ENCODE measurements at regions not wholly inside any gene's neighbourhood (a gene's known extent, or its start where the extent isn't known, plus 50 kb on each side); places are given as distances from the start of the nearest gene placed in this dataset.

DNA sequence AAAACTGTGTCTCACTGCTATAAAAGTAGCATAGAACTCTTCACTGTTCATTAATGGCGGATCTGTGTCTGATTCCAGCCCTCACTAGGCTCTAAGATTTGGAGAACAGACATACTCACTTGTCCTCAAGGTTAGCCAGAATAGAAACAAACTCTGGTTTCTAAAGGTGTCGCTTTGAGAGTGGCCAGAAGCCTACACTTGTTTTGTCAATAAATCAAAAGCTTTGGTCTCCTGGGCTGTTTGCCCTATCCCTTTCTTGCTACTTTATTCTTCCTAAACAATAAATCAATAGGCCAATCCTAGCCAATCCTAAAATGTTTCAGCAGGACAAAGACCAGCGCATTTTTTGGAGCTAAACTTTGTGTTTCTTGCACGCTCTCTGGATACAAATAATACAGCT is 1064.6 kb upstream of the CHAC2 start:
- no peak for DNase-seq
- WGBS (ENCODE audit: insufficient coverage, low lambda C conversion rate) = 90% methylated on average over 2 of the region's 4 CpGs
- no peaks in the 10 kb centered on the region for H3K36me3 ChIP-seq (ENCODE audit: control insufficient read depth, insufficient read depth, low read length)
- H3K4me3 ChIP-seq (ENCODE audit: low read length) = no peak overlapping the region
- H3K9me3 ChIP-seq (ENCODE audit: control insufficient read depth, low read depth, low read length) = no peaks in the 10 kb centered on the region
- H3K27ac ChIP-seq (ENCODE audit: low read length) = no peak overlapping the region
- no peaks in the 10 kb centered on the region for H3K27me3 ChIP-seq (ENCODE audit: control insufficient read depth, insufficient read depth, low read length)
- no peaks in the 10 kb centered on the region for H3K4me1 ChIP-seq (ENCODE audit: control insufficient read depth, insufficient read depth, low read length)

DNA sequence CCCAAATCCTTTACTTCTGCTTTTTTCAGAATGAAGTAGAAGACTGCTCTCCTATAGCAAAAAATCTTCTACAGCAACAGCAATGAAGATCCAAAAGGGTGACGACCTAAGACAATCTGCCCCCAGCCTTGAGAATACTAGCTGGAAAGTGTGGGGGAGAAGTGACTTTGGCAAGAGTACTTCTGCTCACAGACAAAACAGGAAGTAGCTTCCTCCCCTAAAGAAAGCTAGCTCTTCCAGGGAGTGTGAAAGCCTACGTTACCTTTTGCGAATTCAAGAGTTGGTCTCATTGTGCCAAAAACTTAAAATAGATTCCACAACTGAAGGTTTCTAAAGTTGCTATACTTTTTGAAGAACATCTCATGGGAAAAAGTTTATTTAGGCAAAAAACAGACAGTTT is 1069.2 kb upstream of the CHAC2 start:
- Histone ChIP-seq H3K27me3 (ENCODE audit: control insufficient read depth, insufficient read depth, low read length) (no peaks in the 10 kb centered on the region), H3K4me1 (ENCODE audit: control insufficient read depth, insufficient read depth, low read length) (no peaks in the 10 kb centered on the region), H3K27ac (ENCODE audit: low read length) (no peak overlapping the region), H3K4me3 (ENCODE audit: low read length) (no peak overlapping the region), H3K9me3 (ENCODE audit: control insufficient read depth, low read depth, low read length) (no peaks in the 10 kb centered on the region), H3K36me3 (ENCODE audit: control insufficient read depth, insufficient read depth, low read length) (no peaks in the 10 kb centered on the region)
- 60% methylated on average over 1 of the region's 3 CpGs for WGBS (ENCODE audit: insufficient coverage, low lambda C conversion rate)
- no peak for DNase-seq

GRCh38 chr2:52697690-52698089 is 1069.9 kb upstream of the CHAC2 start:
- H3K27ac ChIP-seq (ENCODE audit: low read length) = no peak overlapping the region

DNA sequence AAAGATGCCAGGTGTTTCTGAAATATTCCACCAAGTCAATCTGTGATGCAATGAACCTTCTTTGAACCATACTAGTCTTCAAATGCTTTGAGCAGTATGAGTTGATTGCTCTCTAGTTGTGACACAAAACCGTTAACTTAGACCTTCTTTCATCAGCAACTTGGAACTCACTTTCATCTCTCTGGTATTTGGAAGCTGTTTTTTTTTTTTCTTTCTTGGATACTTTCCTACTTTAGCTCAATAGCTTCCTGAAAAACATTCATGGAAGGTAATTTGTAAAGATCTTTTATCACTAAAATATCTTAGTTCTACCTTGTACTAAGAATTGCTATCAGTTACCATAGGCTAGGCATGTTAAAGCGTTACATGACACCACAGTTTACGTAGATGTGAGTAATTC is 1071.9 kb upstream of the CHAC2 start:
- WGBS (ENCODE audit: insufficient coverage, low lambda C conversion rate) = 100% methylated on average over 1 of the region's 3 CpGs
- no peak for DNase-seq
- H3K36me3 ChIP-seq (ENCODE audit: control insufficient read depth, insufficient read depth, low read length) = no peaks in the 10 kb centered on the region
- H3K9me3 ChIP-seq (ENCODE audit: control insufficient read depth, low read depth, low read length) = no peaks in the 10 kb centered on the region
- H3K4me3 ChIP-seq (ENCODE audit: low read length) = no peak overlapping the region
- no peak overlapping the region for H3K27ac ChIP-seq (ENCODE audit: low read length)
- no peaks in the 10 kb centered on the region for H3K4me1 ChIP-seq (ENCODE audit: control insufficient read depth, insufficient read depth, low read length)
- no peaks in the 10 kb centered on the region for H3K27me3 ChIP-seq (ENCODE audit: control insufficient read depth, insufficient read depth, low read length)

More at GRCh38 chr2:52697690-52698089, 1069.9 kb upstream of the CHAC2 start:
- WGBS (ENCODE audit: insufficient coverage, low lambda C conversion rate) = 100% methylated on average over 2 of the region's 4 CpGs
- Histone ChIP-seq H3K9me3 (ENCODE audit: control insufficient read depth, low read depth, low read length) (no peaks in the 10 kb centered on the region), H3K36me3 (ENCODE audit: control insufficient read depth, insufficient read depth, low read length) (no peaks in the 10 kb centered on the region), H3K4me1 (ENCODE audit: control insufficient read depth, insufficient read depth, low read length) (no peaks in the 10 kb centered on the region), H3K4me3 (ENCODE audit: low read length) (no peak overlapping the region), H3K27me3 (ENCODE audit: control insufficient read depth, insufficient read depth, low read length) (no peaks in the 10 kb centered on the region)
- no peak for DNase-seq

GRCh38 chr2:52686935-52687334 is 1080.7 kb upstream of the CHAC2 start:
- WGBS (ENCODE audit: insufficient coverage, low lambda C conversion rate) = 59% methylated on average over 2 of the region's 2 CpGs
- H3K4me1 ChIP-seq (ENCODE audit: control insufficient read depth, insufficient read depth, low read length) = no peaks in the 10 kb centered on the region
- no peak overlapping the region for H3K27ac ChIP-seq (ENCODE audit: low read length)
- DNase-seq = no peak
- no peaks in the 10 kb centered on the region for H3K36me3 ChIP-seq (ENCODE audit: control insufficient read depth, insufficient read depth, low read length)
- no peaks in the 10 kb centered on the region for H3K27me3 ChIP-seq (ENCODE audit: control insufficient read depth, insufficient read depth, low read length)
- H3K9me3 ChIP-seq (ENCODE audit: control insufficient read depth, low read depth, low read length) = no peaks in the 10 kb centered on the region
- no peak overlapping the region for H3K4me3 ChIP-seq (ENCODE audit: low read length)

- no peak for DNase-seq
- Histone ChIP-seq H3K27ac (ENCODE audit: low read length) (no peak overlapping the region), H3K9me3 (ENCODE audit: control insufficient read depth, low read depth, low read length) (no peaks in the 10 kb centered on the region), H3K27me3 (ENCODE audit: control insufficient read depth, insufficient read depth, low read length) (no peaks in the 10 kb centered on the region), H3K4me3 (ENCODE audit: low read length) (no peak overlapping the region), H3K4me1 (ENCODE audit: control insufficient read depth, insufficient read depth, low read length) (no peaks in the 10 kb centered on the region), H3K36me3 (ENCODE audit: control insufficient read depth, insufficient read depth, low read length) (no peaks in the 10 kb centered on the region)
- no CpG with 5 or more reads among the region's 2 CpGs for WGBS (ENCODE audit: insufficient coverage, low lambda C conversion rate)
These were observed 1091.5 kb upstream of the CHAC2 start for GRCh38 chr2:52676056-52676455.

GRCh38 chr2:52668724-52669123 is 1098.9 kb upstream of the CHAC2 start:
- Histone ChIP-seq H3K4me3 (ENCODE audit: low read length) (no peak overlapping the region), H3K4me1 (ENCODE audit: control insufficient read depth, insufficient read depth, low read length) (no peaks in the 10 kb centered on the region), H3K27ac (ENCODE audit: low read length) (no peak overlapping the region), H3K27me3 (ENCODE audit: control insufficient read depth, insufficient read depth, low read length) (no peaks in the 10 kb centered on the region), H3K36me3 (ENCODE audit: control insufficient read depth, insufficient read depth, low read length) (no peaks in the 10 kb centered on the region), H3K9me3 (ENCODE audit: control insufficient read depth, low read depth, low read length) (no peaks in the 10 kb centered on the region)
- no CpG with 5 or more reads among the region's 1 CpG for WGBS (ENCODE audit: insufficient coverage, low lambda C conversion rate)
- no peak for DNase-seq

- DNase-seq = no peak
- no peak overlapping the region for H3K4me3 ChIP-seq (ENCODE audit: low read length)
- no peaks in the 10 kb centered on the region for H3K9me3 ChIP-seq (ENCODE audit: control insufficient read depth, low read depth, low read length)
- no peaks in the 10 kb centered on the region for H3K4me1 ChIP-seq (ENCODE audit: control insufficient read depth, insufficient read depth, low read length)
- H3K36me3 ChIP-seq (ENCODE audit: control insufficient read depth, insufficient read depth, low read length) = no peaks in the 10 kb centered on the region
- no peak overlapping the region for H3K27ac ChIP-seq (ENCODE audit: low read length)
- H3K27me3 ChIP-seq (ENCODE audit: control insufficient read depth, insufficient read depth, low read length) = no peaks in the 10 kb centered on the region
- no CpG with 5 or more reads among the region's 3 CpGs for WGBS (ENCODE audit: insufficient coverage, low lambda C conversion rate)
These were observed 1108.1 kb upstream of the CHAC2 start for GRCh38 chr2:52659546-52659945.

- DNase-seq = no peak
- H3K36me3 ChIP-seq (ENCODE audit: control insufficient read depth, insufficient read depth, low read length) = no peaks in the 10 kb centered on the region
- no peaks in the 10 kb centered on the region for H3K4me1 ChIP-seq (ENCODE audit: control insufficient read depth, insufficient read depth, low read length)
- no peaks in the 10 kb centered on the region for H3K9me3 ChIP-seq (ENCODE audit: control insufficient read depth, low read depth, low read length)
- no CpG with 5 or more reads among the region's 1 CpG for WGBS (ENCODE audit: insufficient coverage, low lambda C conversion rate)
- no peak overlapping the region for H3K4me3 ChIP-seq (ENCODE audit: low read length)
- H3K27ac ChIP-seq (ENCODE audit: low read length) = no peak overlapping the region
- H3K27me3 ChIP-seq (ENCODE audit: control insufficient read depth, insufficient read depth, low read length) = no peaks in the 10 kb centered on the region
These were observed 1109.0 kb upstream of the CHAC2 start for GRCh38 chr2:52658598-52658997.

- no CpG with 5 or more reads among the region's 2 CpGs for WGBS (ENCODE audit: insufficient coverage, low lambda C conversion rate)
- H3K4me3 ChIP-seq (ENCODE audit: low read length) = no peak overlapping the region
- no peaks in the 10 kb centered on the region for H3K9me3 ChIP-seq (ENCODE audit: control insufficient read depth, low read depth, low read length)
- DNase-seq = no peak
- no peaks in the 10 kb centered on the region for H3K27me3 ChIP-seq (ENCODE audit: control insufficient read depth, insufficient read depth, low read length)
- H3K36me3 ChIP-seq (ENCODE audit: control insufficient read depth, insufficient read depth, low read length) = no peaks in the 10 kb centered on the region
- no peaks in the 10 kb centered on the region for H3K4me1 ChIP-seq (ENCODE audit: control insufficient read depth, insufficient read depth, low read length)
- H3K27ac ChIP-seq (ENCODE audit: low read length) = no peak overlapping the region
These were observed 1127.9 kb upstream of the CHAC2 start for GRCh38 chr2:52639692-52640091.

DNA sequence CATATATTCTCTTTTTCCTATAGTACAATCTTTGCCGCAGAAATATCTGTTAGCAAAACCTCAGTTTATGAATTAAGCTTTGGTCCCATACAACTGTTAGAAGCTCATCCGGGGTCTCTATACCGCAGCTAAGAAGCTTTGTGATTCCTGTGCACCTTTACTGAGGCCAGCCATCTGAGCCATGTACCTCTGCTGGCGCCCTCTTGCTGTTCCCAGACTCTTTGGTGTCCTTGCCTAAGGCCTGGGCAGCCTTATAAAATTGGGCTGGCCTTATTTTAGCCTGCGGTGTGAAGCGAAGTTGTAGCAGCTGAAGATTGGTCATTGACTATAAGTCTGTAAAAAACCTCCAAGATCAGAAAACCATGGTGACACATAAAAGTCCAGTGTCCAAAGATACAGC is 1135.1 kb upstream of the CHAC2 start:
- Histone ChIP-seq H3K27me3 (ENCODE audit: control insufficient read depth, insufficient read depth, low read length) (no peaks in the 10 kb centered on the region), H3K9me3 (ENCODE audit: control insufficient read depth, low read depth, low read length) (peaks cover 7% of the 10 kb centered on the region), H3K4me3 (ENCODE audit: low read length) (no peak overlapping the region), H3K36me3 (ENCODE audit: control insufficient read depth, insufficient read depth, low read length) (no peaks in the 10 kb centered on the region), H3K27ac (ENCODE audit: low read length) (no peak overlapping the region), H3K4me1 (ENCODE audit: control insufficient read depth, insufficient read depth, low read length) (no peaks in the 10 kb centered on the region)
- no peak for DNase-seq
- 100% methylated on average over 1 of the region's 6 CpGs for WGBS (ENCODE audit: insufficient coverage, low lambda C conversion rate)

Data from large intestine (tissue), 3 donors.